ENCODE measurements at regions not wholly inside any gene's neighbourhood (a gene's known extent, or its start where the extent isn't known, plus 50 kb on each side); places are given as distances from the start of the nearest gene placed in this dataset.

GRCh38 chr3:31288224-31288623 lies 244.5 kb upstream of the STT3B start:
- POLR2A ChIA-PET, result no interaction called here
- no peak overlapping the region for H2AFZ ChIP-seq (ENCODE audit: low read depth, low read length)
- no peaks in the 10 kb centered on the region for H4K20me1 ChIP-seq (replicated peaks; ENCODE audit: control insufficient read depth, extremely low read depth, insufficient read depth, low read length)
- H3K9ac ChIP-seq (replicated peaks; ENCODE audit: extremely low read depth, insufficient read depth, low read length), result no peak overlapping the region
- dilution Hi-C loops (cut with MboI; ENCODE audit: extremely low pct_ligation_motif_present, low sequenced_read_pairs), result no loop called here
- no peaks in the 10 kb centered on the region for H3K79me2 ChIP-seq (ENCODE audit: control insufficient read depth, insufficient read depth, low read length)
- TF ChIP-seq MAX (IDR thresholded peaks at IDR 0.05; ENCODE audit: insufficient read depth, insufficient read length) (no peak), EZH2 (IDR thresholded peaks at IDR 0.05; ENCODE audit: borderline replicate concordance, low read depth, low read length, severe bottlenecking) (no peak), POLR2AphosphoS5 (IDR thresholded peaks at IDR 0.05; ENCODE audit: insufficient read depth, low read depth, low read length) (no peak), GATA2 (IDR thresholded peaks at IDR 0.05; ENCODE audit: insufficient read depth, insufficient read length, low read depth, low read length) (no peak)
- H3K9me1 ChIP-seq (replicated peaks; ENCODE audit: control insufficient read depth, extremely low read depth, insufficient read depth, low read length), result no peaks in the 10 kb centered on the region
- peaks cover 13% of the 10 kb centered on the region for H3K4me1 ChIP-seq (ENCODE audit: control insufficient read depth, extremely low read depth, insufficient read depth, low read length)
- intact Hi-C loops (cut with micrococcal nuclease), result no loop called here
- CTCF ChIA-PET, result interaction anchor here (1.3 to 2.0 kb wide), 2 partner anchors 11 to 47 kb away, joined by 3 to 10 read pairs; no protein-coding TSS in a partner anchor
- H3K27ac ChIP-seq (ENCODE audit: insufficient read depth, low read depth, low read length), result no peak overlapping the region
- no peaks in the 10 kb centered on the region for H3K27me3 ChIP-seq (ENCODE audit: control insufficient read depth in 2 of 2, insufficient read depth in 2 of 2, low read length in 2 of 2)
- no peak for FAIRE-seq
- no peaks in the 10 kb centered on the region for H3K36me3 ChIP-seq (ENCODE audit: control insufficient read depth in 2 of 2, extremely low read depth in 1 of 2, insufficient read depth in 2 of 2, low read length in 2 of 2)
- H3K4me2 ChIP-seq (ENCODE audit: insufficient read depth, low read length), result peak overlapping the region; percentile 63
- no peak for DNase-seq (ENCODE audit: low read depth, low spot score)
- BruUV-seq (replicated peaks), result no TSS peak
- no peak overlapping the region for H3K4me3 ChIP-seq (replicated peaks in 1 of 3; ENCODE audit: insufficient read depth in 1 of 3, low read depth in 1 of 3, low read length in 3 of 3)
- H3K9me3 ChIP-seq (replicated peaks; ENCODE audit: control insufficient read depth, insufficient read depth, low read length), result no peaks in the 10 kb centered on the region

GRCh38 chr3:31288641-31289100 lies 244.1 kb upstream of the STT3B start:
- BruUV-seq (replicated peaks), result no TSS peak
- DNase-seq (ENCODE audit: low read depth, low spot score), result peak; percentile 86
- Histone ChIP-seq H3K79me2 (ENCODE audit: control insufficient read depth, insufficient read depth, low read length) (no peaks in the 10 kb centered on the region), H3K4me1 (ENCODE audit: control insufficient read depth, extremely low read depth, insufficient read depth, low read length) (peaks cover 13% of the 10 kb centered on the region), H3K4me3 (replicated peaks in 1 of 3; ENCODE audit: insufficient read depth in 1 of 3, low read depth in 1 of 3, low read length in 3 of 3) (no peak overlapping the region), H3K9me1 (replicated peaks; ENCODE audit: control insufficient read depth, extremely low read depth, insufficient read depth, low read length) (no peaks in the 10 kb centered on the region), H3K9ac (replicated peaks; ENCODE audit: extremely low read depth, insufficient read depth, low read length) (no peak overlapping the region), H3K36me3 (ENCODE audit: control insufficient read depth in 2 of 2, extremely low read depth in 1 of 2, insufficient read depth in 2 of 2, low read length in 2 of 2) (no peaks in the 10 kb centered on the region), H3K4me2 (ENCODE audit: insufficient read depth, low read length) (peak overlapping the region; percentile 63), H2AFZ (ENCODE audit: low read depth, low read length) (peak overlapping the region; percentile 31), H3K9me3 (replicated peaks; ENCODE audit: control insufficient read depth, insufficient read depth, low read length) (no peaks in the 10 kb centered on the region), H4K20me1 (replicated peaks; ENCODE audit: control insufficient read depth, extremely low read depth, insufficient read depth, low read length) (no peaks in the 10 kb centered on the region), H3K27me3 (ENCODE audit: control insufficient read depth in 2 of 2, insufficient read depth in 2 of 2, low read length in 2 of 2) (no peaks in the 10 kb centered on the region), H3K27ac (ENCODE audit: insufficient read depth, low read depth, low read length) (no peak overlapping the region)
- ChIA-PET CTCF (interaction anchor here (1.3 to 2.0 kb wide), 2 partner anchors 11 to 48 kb away, joined by 3 to 10 read pairs; no protein-coding TSS in a partner anchor), POLR2A (no interaction called here)
- intact Hi-C loops (cut with micrococcal nuclease) (no loop called here), dilution Hi-C loops (cut with MboI; ENCODE audit: extremely low pct_ligation_motif_present, low sequenced_read_pairs) (no loop called here)
- TF ChIP-seq EZH2 (IDR thresholded peaks at IDR 0.05; ENCODE audit: borderline replicate concordance, low read depth, low read length, severe bottlenecking) (no peak), POLR2A (IDR thresholded peaks at IDR 0.05; ENCODE audit: low read depth, low read length) (no peak), JUN (IDR thresholded peaks at IDR 0.05; ENCODE audit: borderline replicate concordance, insufficient read depth, insufficient read length, low read depth) (peak; percentile 44), MYC (IDR thresholded peaks at IDR 0.05; ENCODE audit: low read depth, low read length) (no peak), POLR2AphosphoS5 (IDR thresholded peaks at IDR 0.05; ENCODE audit: insufficient read depth, low read depth, low read length) (peak; percentile 36), FOS (IDR thresholded peaks at IDR 0.05; ENCODE audit: borderline replicate concordance, insufficient read depth, low read length) (peak; percentile 89), CTCF (IDR thresholded peaks at IDR 0.05; ENCODE audit: extremely low read depth in 1 of 2, insufficient read depth in 1 of 2, low read depth in 1 of 2, low read length in 2 of 2) (no peak), MAX (IDR thresholded peaks at IDR 0.05; ENCODE audit: insufficient read depth, insufficient read length) (no peak), GATA2 (IDR thresholded peaks at IDR 0.05; ENCODE audit: insufficient read depth, insufficient read length, low read depth, low read length) (peak; percentile 71)
- peak; percentile 83 for FAIRE-seq

Measured in endothelial cell of umbilical vein (primary cell).